PC-9 (cell line): ENCODE measurements at regions not wholly inside any gene's neighbourhood (a gene's known extent, or its start where the extent isn't known, plus 50 kb on each side); places are given as distances from the start of the nearest gene placed in this dataset.

Experiments
- EZH2 ChIP-seq: fragments of 200-600 bp; sonication (generic); IDR thresholded peaks from 2 replicates; pipeline ENCODE4 v1.8.0; 2017; ENCODE audit warnings: antibody characterized with exemption, low read depth
- TF ChIP-seq, protein P1 (sequence below): fragments of 200-600 bp; sonication (generic); conservative IDR thresholded peaks from 2 replicates; pipeline ENCODE4 v1.6.1; 2017; ENCODE audit warnings: mixed run types, antibody characterized with exemption, mild to moderate bottlenecking, moderate library complexity

DNA sequence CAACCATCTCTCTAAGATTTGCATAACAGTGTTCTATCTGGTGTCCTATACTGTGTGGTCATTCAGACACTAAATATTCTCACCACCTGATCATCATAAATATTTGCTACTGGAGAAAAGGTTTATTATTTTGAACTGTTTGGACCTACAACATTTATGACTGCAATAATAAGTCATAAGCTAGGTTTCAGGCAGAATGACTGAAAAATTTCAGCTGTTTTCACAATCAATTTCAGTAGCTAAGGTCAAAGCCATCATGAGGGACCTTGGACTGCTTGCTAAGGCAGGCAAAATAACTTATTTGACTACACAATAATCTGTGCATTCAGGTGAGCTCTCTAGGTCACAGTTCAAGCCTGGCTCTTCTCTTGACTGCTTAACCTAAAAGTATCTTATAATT, 425.5 kb upstream of the CDH2 start:
- TF ChIP-seq, protein P1, sequence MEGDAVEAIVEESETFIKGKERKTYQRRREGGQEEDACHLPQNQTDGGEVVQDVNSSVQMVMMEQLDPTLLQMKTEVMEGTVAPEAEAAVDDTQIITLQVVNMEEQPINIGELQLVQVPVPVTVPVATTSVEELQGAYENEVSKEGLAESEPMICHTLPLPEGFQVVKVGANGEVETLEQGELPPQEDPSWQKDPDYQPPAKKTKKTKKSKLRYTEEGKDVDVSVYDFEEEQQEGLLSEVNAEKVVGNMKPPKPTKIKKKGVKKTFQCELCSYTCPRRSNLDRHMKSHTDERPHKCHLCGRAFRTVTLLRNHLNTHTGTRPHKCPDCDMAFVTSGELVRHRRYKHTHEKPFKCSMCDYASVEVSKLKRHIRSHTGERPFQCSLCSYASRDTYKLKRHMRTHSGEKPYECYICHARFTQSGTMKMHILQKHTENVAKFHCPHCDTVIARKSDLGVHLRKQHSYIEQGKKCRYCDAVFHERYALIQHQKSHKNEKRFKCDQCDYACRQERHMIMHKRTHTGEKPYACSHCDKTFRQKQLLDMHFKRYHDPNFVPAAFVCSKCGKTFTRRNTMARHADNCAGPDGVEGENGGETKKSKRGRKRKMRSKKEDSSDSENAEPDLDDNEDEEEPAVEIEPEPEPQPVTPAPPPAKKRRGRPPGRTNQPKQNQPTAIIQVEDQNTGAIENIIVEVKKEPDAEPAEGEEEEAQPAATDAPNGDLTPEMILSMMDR = no peak
- TF ChIP-seq EZH2 = no peak
